Stimulated activated naive CD8-positive, alpha-beta T cell treated with anti-CD3 and anti-CD28 coated beads, Interleukin-15, amount 100 ng/mL, for 72 hours (primary cell): ENCODE measurements at regions not wholly inside any gene's neighbourhood (a gene's known extent, or its start where the extent isn't known, plus 50 kb on each side); places are given as distances from the start of the nearest gene placed in this dataset.
"Not testable (repeated sequence)": the region's sequence is repeated elsewhere in the genome, so short reads cannot be mapped to it uniquely, and the experiment has no call there.

Source experiments
- ATAC-seq: fragments of 150-1000 bp; cut with Tn5 transposase; 2 replicates; pipeline ENCODE4 v1.10.0; 2021; ENCODE audit warnings: mild to moderate bottlenecking, moderate library complexity
- DNase-seq, 2 donors: peaks; one replicate each; pipeline ENCODE4 v3.0.0; 2021 to 2022
- H3K27ac Mint-ChIP-seq, 2 donors: one replicate each; pipeline ENCODE4 v1.8.0; 2022; ENCODE audit warnings: mild to moderate bottlenecking in 2 of 2, mixed read lengths in 2 of 2, moderate library complexity in 2 of 2
- H3K27me3 Mint-ChIP-seq: one replicate; pipeline ENCODE4 v1.8.0; 2022; ENCODE audit warnings: mixed read lengths
- H3K4me1 Mint-ChIP-seq: one replicate; pipeline ENCODE4 v1.8.0; 2022; ENCODE audit warnings: mild to moderate bottlenecking, mixed read lengths
- H3K4me3 Mint-ChIP-seq, 2 donors: one replicate each; pipeline ENCODE4 v1.8.0; 2022; ENCODE audit warnings: mild to moderate bottlenecking in 2 of 2, mixed read lengths in 2 of 2, moderate library complexity in 1 of 2
- H3K9me3 Mint-ChIP-seq, 2 donors: one replicate each; pipeline ENCODE4 v1.8.0; 2022; ENCODE audit warnings: mixed read lengths in 2 of 2

DNA sequence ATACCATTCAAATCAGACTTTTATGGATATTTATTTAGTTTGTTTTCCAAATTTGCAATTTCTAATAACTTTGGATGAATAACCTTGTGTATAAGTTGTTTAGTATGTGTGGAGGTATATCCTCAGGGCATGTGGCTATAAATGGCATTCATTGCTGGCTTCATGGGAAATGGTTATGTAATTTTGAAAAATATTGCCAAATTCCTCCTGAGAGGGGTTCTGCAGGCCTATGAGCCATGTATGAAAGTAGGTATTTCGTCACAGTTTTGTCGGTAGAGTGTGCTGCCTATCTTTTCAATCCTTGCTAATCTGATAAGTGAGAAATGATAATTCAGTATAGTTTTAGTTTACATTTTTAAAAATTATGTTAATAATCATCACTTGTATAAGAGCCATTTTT, 256.4 kb upstream of the ZNF385D start:
- no peak for DNase-seq
- H3K9me3 Mint-ChIP-seq = peaks cover 0 to 4% of the 10 kb centered on the region in 2 donors
- no peaks in the 10 kb centered on the region for H3K27me3 Mint-ChIP-seq
- H3K4me1 Mint-ChIP-seq = no peaks in the 10 kb centered on the region
- no peak overlapping the region for H3K4me3 Mint-ChIP-seq
- no peak overlapping the region for H3K27ac Mint-ChIP-seq
- ATAC-seq = no peak

DNA sequence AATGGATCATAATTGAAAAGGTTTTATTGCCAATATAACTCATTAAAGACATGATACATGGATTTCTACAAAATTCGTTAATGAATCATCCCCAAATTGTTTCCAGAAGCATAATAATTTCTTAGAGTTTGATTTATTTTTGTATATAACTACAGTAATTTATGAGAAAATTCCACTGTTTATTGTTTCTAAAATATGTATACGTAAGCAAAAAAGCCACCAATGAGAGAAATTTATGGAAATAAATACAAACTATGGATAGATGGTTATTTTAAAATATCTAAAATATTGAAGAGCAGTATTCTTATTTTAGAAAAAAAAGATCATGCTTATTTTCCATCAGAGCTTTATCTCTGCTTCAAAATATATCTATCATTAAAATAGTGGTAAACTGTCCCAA, 260.0 kb upstream of the ZNF385D start:
- no peaks in the 10 kb centered on the region for H3K4me1 Mint-ChIP-seq
- H3K27ac Mint-ChIP-seq = no peak overlapping the region
- H3K4me3 Mint-ChIP-seq = no peak overlapping the region
- DNase-seq (no peak), ATAC-seq (no peak)
- no peaks in the 10 kb centered on the region for H3K27me3 Mint-ChIP-seq
- H3K9me3 Mint-ChIP-seq = peaks cover 0 to 4% of the 10 kb centered on the region in 2 donors

DNA sequence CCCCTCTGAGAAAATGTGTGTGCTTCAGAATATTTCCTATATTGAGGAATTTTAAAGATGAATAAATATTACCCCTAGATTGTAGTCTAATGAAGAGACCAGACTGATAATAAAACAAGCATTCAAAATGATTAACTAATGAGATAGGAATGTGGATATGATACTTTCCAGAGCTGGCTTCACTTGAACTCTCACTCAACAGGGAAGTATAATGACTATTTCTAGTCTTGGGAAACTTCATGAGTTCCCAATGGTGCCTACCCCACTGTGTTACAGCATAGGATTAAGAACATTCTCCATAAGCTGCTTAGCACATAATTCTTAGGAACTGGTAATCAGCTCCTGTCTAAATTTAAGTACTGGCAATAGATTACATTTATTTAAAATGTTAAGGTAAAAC, 261.5 kb upstream of the ZNF385D start:
- no peak overlapping the region for H3K27ac Mint-ChIP-seq
- H3K9me3 Mint-ChIP-seq = peaks cover 0 to 4% of the 10 kb centered on the region in 2 donors
- DNase-seq = no peak
- no peaks in the 10 kb centered on the region for H3K27me3 Mint-ChIP-seq
- H3K4me1 Mint-ChIP-seq = no peaks in the 10 kb centered on the region
- ATAC-seq = no peak
- H3K4me3 Mint-ChIP-seq = no peak overlapping the region

DNA sequence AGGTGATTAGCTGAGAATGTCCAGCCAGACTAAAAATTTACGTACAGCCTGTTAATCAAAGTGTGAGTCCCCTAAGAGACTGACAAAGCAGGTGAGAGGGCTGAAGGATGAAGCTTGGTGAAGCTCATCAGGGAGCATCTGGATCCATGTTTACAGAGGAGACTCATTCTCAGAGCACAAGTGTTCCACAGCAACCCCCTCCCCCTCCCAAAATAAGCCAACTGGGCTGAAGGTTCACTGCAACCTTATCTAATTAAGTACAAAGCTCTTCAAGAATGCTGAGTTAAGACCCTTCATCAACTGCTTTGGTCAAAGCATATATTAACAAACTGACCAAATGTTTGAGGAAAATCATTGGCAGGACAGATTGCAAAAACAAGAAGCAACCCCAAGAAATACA, 262.6 kb upstream of the ZNF385D start:
- no peak for ATAC-seq
- no peak overlapping the region for H3K4me3 Mint-ChIP-seq
- no peaks in the 10 kb centered on the region for H3K27me3 Mint-ChIP-seq
- H3K9me3 Mint-ChIP-seq = peaks cover 0 to 2% of the 10 kb centered on the region in 2 donors
- H3K27ac Mint-ChIP-seq = no peak overlapping the region
- H3K4me1 Mint-ChIP-seq = no peaks in the 10 kb centered on the region
- DNase-seq = no peak

DNA sequence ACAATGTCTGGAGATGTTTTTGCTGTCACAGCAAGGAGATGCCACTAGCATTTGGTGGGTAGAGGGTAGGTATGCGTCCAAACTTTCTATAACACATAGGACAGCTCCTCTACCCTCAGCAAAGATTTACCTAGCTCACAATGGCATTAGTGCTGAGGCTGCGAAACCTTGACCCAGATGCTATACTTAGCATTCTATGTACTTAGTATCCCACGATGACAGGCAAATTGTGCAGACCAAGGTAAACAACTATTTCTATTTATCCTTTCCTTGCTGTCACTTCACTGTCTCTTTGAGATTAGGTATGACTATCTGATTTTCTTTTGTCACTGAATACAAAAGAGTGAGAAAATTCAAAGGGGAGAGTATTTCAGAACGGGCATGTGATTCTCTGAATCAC, 265.2 kb upstream of the ZNF385D start:
- H3K4me1 Mint-ChIP-seq = no peaks in the 10 kb centered on the region
- ATAC-seq = no peak
- no peaks in the 10 kb centered on the region for H3K27me3 Mint-ChIP-seq
- DNase-seq = no peak
- H3K9me3 Mint-ChIP-seq = peaks cover 0 to 4% of the 10 kb centered on the region in 2 donors
- no peak overlapping the region for H3K4me3 Mint-ChIP-seq
- H3K27ac Mint-ChIP-seq = no peak overlapping the region

DNA sequence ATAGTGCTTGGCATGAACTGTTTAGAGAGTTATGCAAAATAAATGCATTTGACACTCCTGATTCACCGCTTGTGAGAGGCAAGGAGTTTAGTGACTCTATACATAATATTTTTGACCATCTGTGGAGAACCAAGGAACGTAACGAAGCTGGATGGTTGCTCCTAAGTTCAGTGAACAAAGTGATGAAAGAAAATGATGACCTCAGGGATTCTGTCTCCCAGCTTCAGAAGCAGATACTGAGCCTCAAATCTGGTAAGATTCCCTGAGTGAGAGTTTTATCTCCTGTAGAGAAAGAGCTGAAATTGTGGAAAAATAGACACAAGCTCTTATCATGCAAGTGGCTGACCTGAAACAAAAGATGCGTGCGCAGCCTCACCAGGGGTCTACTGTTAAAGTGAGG, 273.6 kb upstream of the ZNF385D start:
- not testable (repeated sequence) for ATAC-seq, H3K4me3 Mint-ChIP-seq, H3K27ac Mint-ChIP-seq, H3K27me3 Mint-ChIP-seq, DNase-seq, H3K4me1 Mint-ChIP-seq
- peaks cover 4 to 17% of the 10 kb centered on the region in 2 donors for H3K9me3 Mint-ChIP-seq

DNA sequence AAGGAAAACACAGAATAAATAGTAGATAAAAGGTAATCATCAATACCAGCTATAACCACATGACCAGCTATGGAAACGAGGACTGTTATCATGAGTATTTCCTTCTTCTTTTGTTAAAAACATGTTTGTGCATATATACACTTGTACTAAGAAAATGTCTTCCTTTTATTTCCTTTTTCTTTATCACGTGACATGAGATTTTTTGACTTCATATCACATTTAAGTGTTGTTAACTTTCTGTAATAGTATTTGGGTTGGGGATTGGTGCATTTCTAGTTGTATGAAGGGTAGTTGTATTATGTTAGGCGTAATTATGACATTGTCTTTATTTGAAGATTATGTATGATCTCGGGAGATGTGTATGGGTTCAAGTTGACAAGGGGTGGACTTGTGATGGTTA, 278.5 kb upstream of the ZNF385D start:
- Mint-ChIP-seq H3K27ac (no peak overlapping the region), H3K27me3 (no peaks in the 10 kb centered on the region), H3K9me3 (peaks cover 6 to 27% of the 10 kb centered on the region in 2 donors), H3K4me1 (no peaks in the 10 kb centered on the region), H3K4me3 (no peak overlapping the region)
- no peak for DNase-seq
- no peak for ATAC-seq

DNA sequence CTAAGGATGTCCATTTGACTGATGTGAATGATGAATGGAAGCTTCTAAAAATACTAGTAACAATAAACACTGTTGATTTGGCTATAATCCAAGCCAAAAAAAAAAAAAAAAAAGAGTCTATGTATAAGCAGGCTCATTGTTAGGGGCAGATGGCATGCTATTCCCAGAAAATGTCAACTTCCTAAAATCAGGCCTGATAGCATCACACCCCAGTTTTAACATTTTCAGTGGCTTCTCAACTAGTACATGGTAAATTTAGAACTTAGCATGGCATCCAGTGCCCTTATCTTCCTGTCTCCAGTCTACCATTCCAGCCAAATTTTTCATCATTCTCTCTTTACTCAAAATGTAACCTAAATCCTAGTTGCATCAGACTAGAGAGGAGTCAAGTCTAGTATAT, 288.2 kb upstream of the ZNF385D start:
- Mint-ChIP-seq H3K4me3 (no peak overlapping the region), H3K9me3 (no peaks in the 10 kb centered on the region), H3K27ac (no peak overlapping the region), H3K4me1 (no peaks in the 10 kb centered on the region), H3K27me3 (no peaks in the 10 kb centered on the region)
- DNase-seq = no peak
- ATAC-seq = no peak

DNA sequence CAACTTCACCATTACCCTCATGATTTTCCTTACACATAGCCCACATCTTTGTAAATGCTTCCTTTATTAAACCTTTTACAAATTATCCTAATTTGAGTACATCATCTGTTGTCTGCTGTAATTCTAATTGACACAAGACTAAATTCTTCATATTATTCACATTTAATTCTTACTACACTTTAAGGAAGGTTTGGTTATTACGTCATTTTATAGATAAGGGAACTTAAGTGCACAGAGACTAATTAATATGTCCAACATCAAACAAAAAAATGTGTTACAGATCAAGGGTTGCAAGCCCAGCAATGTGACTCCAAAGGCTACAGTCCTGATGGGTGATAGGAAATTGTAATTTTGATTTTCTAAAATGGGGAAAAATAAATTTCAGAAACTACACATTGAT, 289.1 kb upstream of the ZNF385D start:
- ATAC-seq (no peak), DNase-seq (no peak)
- Mint-ChIP-seq H3K9me3 (no peaks in the 10 kb centered on the region), H3K4me1 (no peaks in the 10 kb centered on the region), H3K27ac (no peak overlapping the region), H3K27me3 (no peaks in the 10 kb centered on the region), H3K4me3 (no peak overlapping the region)

DNA sequence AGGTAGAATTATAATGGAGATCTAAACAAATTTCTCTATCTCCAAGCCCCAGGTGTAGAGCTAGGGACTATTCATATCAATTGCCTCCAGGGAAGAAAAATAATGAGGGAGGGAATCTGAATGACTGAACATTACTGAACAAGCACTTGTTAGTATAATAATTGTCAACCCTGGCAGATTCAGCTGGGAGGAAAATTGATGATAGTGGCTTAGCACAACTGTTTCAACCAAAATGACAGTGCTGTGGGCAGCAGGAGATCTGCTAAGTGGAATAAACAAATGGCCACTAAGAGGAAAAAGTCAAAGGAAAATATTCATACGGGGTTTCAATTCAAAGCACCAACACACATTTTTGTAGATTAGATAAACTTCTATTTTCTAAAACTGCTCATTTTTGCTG, 294.9 kb upstream of the ZNF385D start:
- H3K4me1 Mint-ChIP-seq = no peaks in the 10 kb centered on the region
- H3K27ac Mint-ChIP-seq = no peak overlapping the region
- DNase-seq (no peak), ATAC-seq (no peak)
- H3K4me3 Mint-ChIP-seq = no peak overlapping the region
- H3K27me3 Mint-ChIP-seq = no peaks in the 10 kb centered on the region
- H3K9me3 Mint-ChIP-seq = no peaks in the 10 kb centered on the region

DNA sequence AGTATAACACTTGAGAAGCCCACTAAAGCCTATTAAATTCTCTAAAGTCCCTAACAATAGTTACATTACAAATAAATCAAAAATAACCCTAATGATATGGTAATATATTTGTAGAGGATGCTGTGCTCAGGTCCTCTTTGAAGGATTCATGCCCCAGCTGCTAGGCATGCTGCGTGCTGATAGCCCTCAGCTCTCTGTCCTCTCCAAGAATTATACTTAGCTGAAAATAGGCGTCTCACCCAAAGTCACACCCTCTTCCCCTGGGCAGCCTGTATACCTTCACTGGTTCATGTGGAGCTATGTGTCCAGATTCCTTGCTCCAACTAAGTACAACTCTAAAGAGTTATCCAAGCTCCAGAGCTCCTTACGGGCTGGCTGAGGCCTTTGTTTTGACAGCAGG, 312.5 kb upstream of the ZNF385D start:
- no peaks in the 10 kb centered on the region for H3K27me3 Mint-ChIP-seq
- DNase-seq (no peak), ATAC-seq (no peak)
- no peaks in the 10 kb centered on the region for H3K4me1 Mint-ChIP-seq
- no peak overlapping the region for H3K4me3 Mint-ChIP-seq
- H3K27ac Mint-ChIP-seq = no peak overlapping the region
- H3K9me3 Mint-ChIP-seq = peaks cover 0 to 11% of the 10 kb centered on the region in 2 donors

DNA sequence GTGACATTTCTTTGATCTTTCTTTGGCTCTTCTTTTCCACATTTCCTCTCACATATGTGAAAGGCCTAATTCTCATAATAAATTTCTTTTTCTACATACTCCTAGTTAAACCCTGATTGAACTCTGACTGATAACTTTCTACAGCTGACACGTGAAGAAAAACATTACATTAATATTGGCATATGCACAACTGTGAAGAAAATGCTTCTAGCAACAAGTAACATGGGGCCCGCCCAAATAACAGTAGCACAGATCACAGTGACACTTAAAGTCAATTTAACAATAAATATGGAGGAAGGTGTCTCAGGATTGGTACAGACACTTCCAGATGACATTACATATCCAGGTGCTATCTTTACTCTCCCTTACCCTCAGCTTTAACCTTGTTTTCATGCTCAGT, 317.6 kb upstream of the ZNF385D start:
- Mint-ChIP-seq H3K9me3 (peaks cover 0 to 11% of the 10 kb centered on the region in 2 donors), H3K27me3 (no peaks in the 10 kb centered on the region), H3K27ac (no peak overlapping the region), H3K4me3 (no peak overlapping the region), H3K4me1 (no peaks in the 10 kb centered on the region)
- no peak for ATAC-seq
- no peak for DNase-seq

DNA sequence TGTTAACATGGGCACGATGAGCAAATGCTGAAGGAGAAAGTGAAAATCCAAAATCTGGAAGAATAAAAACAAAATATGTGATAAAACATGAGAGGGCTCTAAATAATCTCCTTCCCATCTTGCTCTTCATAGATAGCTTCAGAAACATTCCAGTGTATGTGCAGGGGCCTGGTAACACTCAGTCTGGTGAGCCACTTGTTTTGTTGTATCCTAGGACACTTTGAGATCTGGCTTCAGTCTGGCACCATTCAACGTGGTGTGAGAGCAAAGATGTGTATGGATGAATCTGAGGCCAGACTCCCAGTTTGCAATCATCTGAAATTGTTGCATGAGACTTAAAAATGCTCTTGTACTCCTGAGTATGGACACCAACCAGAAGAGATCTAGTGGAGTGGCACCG, 337.2 kb upstream of the ZNF385D start:
- Mint-ChIP-seq H3K9me3 (peaks cover 0 to 16% of the 10 kb centered on the region in 2 donors), H3K27ac (no peak overlapping the region), H3K4me3 (no peak overlapping the region), H3K27me3 (no peaks in the 10 kb centered on the region), H3K4me1 (no peaks in the 10 kb centered on the region)
- ATAC-seq = no peak
- DNase-seq = no peak

DNA sequence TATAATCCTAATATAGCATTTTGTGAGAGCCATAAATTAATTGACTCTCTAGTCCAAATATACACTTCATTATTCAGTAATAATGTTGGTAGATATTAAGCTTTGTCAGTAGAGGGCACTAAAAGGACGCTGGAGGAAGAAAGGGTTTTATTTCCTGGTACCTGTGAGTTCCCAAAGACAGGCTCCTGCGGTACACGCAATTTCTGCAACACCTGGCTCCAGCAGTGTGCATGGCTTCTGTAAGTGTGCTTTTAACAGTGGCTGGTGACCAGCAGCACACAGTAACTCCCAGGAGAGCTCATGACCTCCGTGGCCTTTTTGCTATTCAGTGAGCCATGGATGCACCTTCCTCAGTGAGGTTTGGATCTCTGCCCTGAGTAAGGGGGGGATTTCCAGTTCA, 338.3 kb upstream of the ZNF385D start:
- ATAC-seq (no peak), DNase-seq (no peak)
- Mint-ChIP-seq H3K27me3 (no peaks in the 10 kb centered on the region), H3K4me1 (no peaks in the 10 kb centered on the region), H3K4me3 (no peak overlapping the region), H3K9me3 (peaks cover 0 to 11% of the 10 kb centered on the region in 2 donors), H3K27ac (no peak overlapping the region)

DNA sequence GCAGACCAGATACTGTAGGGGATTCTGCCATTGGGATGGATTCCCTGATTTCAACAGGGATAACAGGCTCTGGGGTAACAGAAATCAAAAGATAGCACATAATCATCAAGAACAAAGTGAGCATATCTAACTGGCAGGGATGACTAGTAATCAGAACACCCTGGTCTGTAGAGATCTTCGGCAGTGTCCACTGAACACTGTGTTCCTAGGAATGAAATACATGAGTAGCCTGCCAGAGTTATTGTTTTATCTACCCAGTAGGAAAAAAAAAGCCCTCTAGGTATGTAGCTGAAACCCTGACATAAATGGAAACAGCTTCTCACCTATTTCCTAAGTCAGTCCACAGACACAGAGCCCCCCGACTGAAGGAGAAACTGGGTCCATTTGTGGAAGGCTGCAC, 340.3 kb upstream of the ZNF385D start:
- ATAC-seq = no peak
- DNase-seq = no peak
- Mint-ChIP-seq H3K4me3 (no peak overlapping the region), H3K27me3 (no peaks in the 10 kb centered on the region), H3K9me3 (no peaks in the 10 kb centered on the region), H3K4me1 (no peaks in the 10 kb centered on the region), H3K27ac (no peak overlapping the region)

DNA sequence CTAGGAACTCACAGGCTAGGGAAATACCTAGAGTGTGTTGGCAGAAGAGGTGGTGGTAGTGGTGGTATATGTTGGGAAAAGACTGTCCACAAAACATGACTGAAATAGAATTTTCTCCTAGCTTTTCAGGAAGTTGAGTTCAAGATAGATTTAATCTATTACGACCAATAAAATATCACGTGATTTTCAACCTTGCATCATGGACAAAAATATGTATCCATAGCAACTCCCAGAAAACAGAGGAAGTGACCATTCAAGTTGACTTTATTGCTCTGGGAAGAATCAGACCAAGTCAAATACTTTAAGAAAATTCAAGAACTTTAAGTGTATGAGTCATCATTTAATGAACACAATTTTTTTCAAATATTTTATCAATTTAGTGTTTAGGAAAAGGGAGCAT, 347.0 kb upstream of the ZNF385D start:
- H3K4me3 Mint-ChIP-seq = no peak overlapping the region
- ATAC-seq (no peak), DNase-seq (no peak)
- H3K4me1 Mint-ChIP-seq = no peaks in the 10 kb centered on the region
- H3K27me3 Mint-ChIP-seq = no peaks in the 10 kb centered on the region
- H3K27ac Mint-ChIP-seq = no peak overlapping the region
- H3K9me3 Mint-ChIP-seq = peaks cover 3 to 7% of the 10 kb centered on the region in 2 donors

DNA sequence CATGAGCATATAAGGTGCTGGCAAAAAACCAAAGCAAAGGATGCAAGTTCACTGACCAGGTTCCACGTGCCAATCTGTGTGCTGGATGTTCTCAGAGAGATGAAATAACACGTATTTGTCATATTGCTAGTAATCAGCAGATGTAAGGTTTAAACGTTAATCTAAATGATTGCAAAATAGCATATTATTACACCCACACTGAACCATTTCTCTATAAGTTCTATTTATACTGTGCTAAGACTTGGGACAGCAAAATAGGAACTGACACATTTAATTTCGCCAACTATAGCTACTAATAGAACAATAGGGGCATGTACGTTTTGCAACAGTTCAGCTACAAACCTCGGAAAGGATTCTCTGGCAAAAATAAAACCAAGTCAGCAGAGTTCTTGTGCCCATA, 350.3 kb upstream of the ZNF385D start:
- H3K4me3 Mint-ChIP-seq = no peak overlapping the region

DNA sequence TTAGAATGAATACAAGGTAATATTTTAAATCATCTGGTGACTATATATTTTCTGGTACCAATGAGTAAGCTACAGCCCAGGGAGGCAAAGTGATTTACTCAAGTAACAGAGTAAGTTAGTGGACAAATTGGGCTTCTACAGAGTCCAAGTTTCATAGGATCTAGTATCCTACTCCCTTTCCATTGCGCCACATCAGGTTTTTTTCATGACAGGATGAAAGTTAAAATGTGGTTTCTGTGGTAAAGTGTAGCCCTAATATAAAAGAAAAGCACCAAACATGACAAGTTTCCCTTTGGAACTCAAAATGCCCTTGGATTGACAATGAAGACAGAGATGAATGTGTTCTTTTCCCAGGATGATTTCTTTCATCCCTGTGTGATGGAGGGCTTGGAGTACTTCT, 350.8 kb upstream of the ZNF385D start:
- no peak for ATAC-seq
- Mint-ChIP-seq H3K27ac (no peak overlapping the region), H3K4me3 (no peak overlapping the region), H3K27me3 (no peaks in the 10 kb centered on the region), H3K9me3 (peaks cover 3 to 7% of the 10 kb centered on the region in 2 donors), H3K4me1 (no peaks in the 10 kb centered on the region)
- no peak for DNase-seq

More for the DNA sequence above, 350.3 kb upstream of the ZNF385D start:
- no peak for ATAC-seq
- no peak for DNase-seq
- Mint-ChIP-seq H3K27me3 (no peaks in the 10 kb centered on the region), H3K27ac (no peak overlapping the region), H3K4me1 (no peaks in the 10 kb centered on the region), H3K9me3 (peaks cover 3 to 7% of the 10 kb centered on the region in 2 donors)
